ENCODE measurements at regions not wholly inside any gene's neighbourhood (a gene's known extent, or its start where the extent isn't known, plus 50 kb on each side); places are given as distances from the start of the nearest gene placed in this dataset.

DNA sequence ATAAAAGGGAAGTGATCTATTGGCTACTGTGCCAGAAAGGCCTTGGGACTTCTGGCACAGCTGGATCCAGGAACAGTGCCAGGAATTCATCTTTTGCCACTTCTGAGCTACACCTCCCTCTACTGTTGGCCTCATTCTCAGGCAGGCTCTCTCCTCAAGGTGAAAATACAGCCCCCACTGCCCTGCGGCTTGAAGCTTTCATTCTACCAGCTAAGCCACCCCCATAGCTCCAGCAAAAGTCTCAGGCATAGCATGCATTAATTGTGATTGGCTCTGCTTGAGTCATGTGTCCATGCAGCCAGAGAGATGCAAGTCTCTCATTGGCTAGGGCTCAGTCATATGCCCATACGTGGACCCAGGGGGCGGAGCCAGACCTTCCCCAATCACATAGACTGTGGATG, 142.4 kb downstream of the TPRA1 start:
- in situ Hi-C loops (cut with MboI; ENCODE audit: low sequenced_read_pairs) (no loop called here), intact Hi-C loops (cut with micrococcal nuclease) (no loop called here), dilution Hi-C loops (cut with HindIII; ENCODE audit: low sequenced_read_pairs, unreplicated experiment) (no loop called here)
- no TSS peak for BruUV-seq (replicated peaks)
- H3K4ac ChIP-seq (ENCODE audit: low read depth, low read length), result no peak overlapping the region
- CTCF ChIA-PET, result interaction anchor here (1.2 kb wide), 1 partner anchor 7 kb away, joined by 4 read pairs; no protein-coding TSS in a partner anchor
- H3K9me3 ChIP-seq (ENCODE audit: control insufficient read depth, insufficient read depth, low read length), result no peaks in the 10 kb centered on the region
- peaks cover 17% of the 10 kb centered on the region; the same call in 1 of the 2 replicates for H3K27me3 ChIP-seq (ENCODE audit: control insufficient read depth, insufficient read depth, low read length)
- no peak overlapping the region for H2BK5ac ChIP-seq (ENCODE audit: low read depth, low read length, poor library complexity, severe bottlenecking)
- no CpG with 5 or more reads among the region's 3 CpGs for WGBS, 2 experiments (ENCODE audit: extremely low coverage in 2 of 2, insufficient read length in 1 of 2)
- H2BK20ac ChIP-seq (ENCODE audit: low read depth, low read length), result no peak overlapping the region
- no peak overlapping the region for H2BK15ac ChIP-seq (ENCODE audit: low read depth, low read length)
- no peak overlapping the region for H2AFZ ChIP-seq (replicated peaks; ENCODE audit: low read length, poor library complexity)
- no peak overlapping the region for H3K56ac ChIP-seq (ENCODE audit: extremely low read depth, insufficient read depth, low read length)
- no peak overlapping the region for H2AK9ac ChIP-seq (replicated peaks; ENCODE audit: low read depth, low read length, poor library complexity)
- H3K9me1 ChIP-seq (ENCODE audit: insufficient read depth, low read length), result no peaks in the 10 kb centered on the region
- no peak overlapping the region for H2AK5ac ChIP-seq (ENCODE audit: low read depth, low read length)
- H3K4me2 ChIP-seq (ENCODE audit: low read depth, low read length), result no peak overlapping the region
- POLR2A ChIA-PET (ENCODE audit: unreplicated experiment), result no interaction called here
- H3K4me3 ChIP-seq (ENCODE audit: insufficient read depth, low read depth, low read length), result no peak overlapping the region
- no peak for TF ChIP-seq RCOR1 (IDR thresholded peaks at IDR 0.05; ENCODE audit: insufficient replicate concordance, low read length)
- no peak for TF ChIP-seq BHLHE40 (IDR thresholded peaks at IDR 0.05; ENCODE audit: low read depth, low read length)
- TF ChIP-seq POLR2A (IDR thresholded peaks at IDR 0.05; ENCODE audit: low read depth, low read length), result no peak
- TF ChIP-seq SMC3 (IDR thresholded peaks at IDR 0.05; ENCODE audit: low read depth, low read length), result no peak
- TF ChIP-seq MXI1 (IDR thresholded peaks at IDR 0.05; ENCODE audit: borderline replicate concordance, low read depth, low read length), result no peak
- no peak for TF ChIP-seq CEBPB (IDR thresholded peaks at IDR 0.05; ENCODE audit: low read depth, low read length)
- TF ChIP-seq USF2 (IDR thresholded peaks at IDR 0.05; ENCODE audit: low read depth, low read length), result peak; percentile 67; the same call in 1 of the 2 replicates
- TF ChIP-seq NFE2L2 (IDR thresholded peaks at IDR 0.05; ENCODE audit: low read depth, low read length), result no peak
- no peak for TF ChIP-seq RFX5 (IDR thresholded peaks at IDR 0.05; ENCODE audit: low read depth, low read length)
- H4K5ac ChIP-seq (ENCODE audit: low read depth, low read length), result no peak overlapping the region
- H3K14ac ChIP-seq (replicated peaks; ENCODE audit: low read depth, low read length), result no peak overlapping the region
- no peak for ATAC-seq (ENCODE audit: low read depth)
- H4K91ac ChIP-seq (ENCODE audit: insufficient read depth, low read depth, low read length), result no peak overlapping the region
- DNase-seq, result no peak
- H3K36me3 ChIP-seq (ENCODE audit: control insufficient read depth, insufficient read depth, low read length), result no peaks in the 10 kb centered on the region
- no peak overlapping the region for H3K18ac ChIP-seq (ENCODE audit: low read depth, low read length)
- H3K27ac ChIP-seq (ENCODE audit: insufficient read depth, low read length), result no peak overlapping the region
- H3K23ac ChIP-seq (ENCODE audit: low read depth, low read length), result no peak overlapping the region
- H3K79me1 ChIP-seq (ENCODE audit: low read depth in 1 of 2, low read length in 2 of 2), result no peaks in the 10 kb centered on the region
- H2BK120ac ChIP-seq (ENCODE audit: low read depth, low read length), result no peak overlapping the region
- H4K20me1 ChIP-seq (ENCODE audit: insufficient read depth, low read length), result no peaks in the 10 kb centered on the region
- H3K4me1 ChIP-seq (ENCODE audit: control insufficient read depth, insufficient read depth, low read length), result no peaks in the 10 kb centered on the region
- H3K9ac ChIP-seq (ENCODE audit: low read depth, low read length), result no peak overlapping the region
- no peak overlapping the region for H4K8ac ChIP-seq (ENCODE audit: low read depth in 2 of 2, low read length in 2 of 2)

All from IMR-90 (cell line).